ENCODE measurements at regions not wholly inside any gene's neighbourhood (a gene's known extent, or its start where the extent isn't known, plus 50 kb on each side); places are given as distances from the start of the nearest gene placed in this dataset.

DNA sequence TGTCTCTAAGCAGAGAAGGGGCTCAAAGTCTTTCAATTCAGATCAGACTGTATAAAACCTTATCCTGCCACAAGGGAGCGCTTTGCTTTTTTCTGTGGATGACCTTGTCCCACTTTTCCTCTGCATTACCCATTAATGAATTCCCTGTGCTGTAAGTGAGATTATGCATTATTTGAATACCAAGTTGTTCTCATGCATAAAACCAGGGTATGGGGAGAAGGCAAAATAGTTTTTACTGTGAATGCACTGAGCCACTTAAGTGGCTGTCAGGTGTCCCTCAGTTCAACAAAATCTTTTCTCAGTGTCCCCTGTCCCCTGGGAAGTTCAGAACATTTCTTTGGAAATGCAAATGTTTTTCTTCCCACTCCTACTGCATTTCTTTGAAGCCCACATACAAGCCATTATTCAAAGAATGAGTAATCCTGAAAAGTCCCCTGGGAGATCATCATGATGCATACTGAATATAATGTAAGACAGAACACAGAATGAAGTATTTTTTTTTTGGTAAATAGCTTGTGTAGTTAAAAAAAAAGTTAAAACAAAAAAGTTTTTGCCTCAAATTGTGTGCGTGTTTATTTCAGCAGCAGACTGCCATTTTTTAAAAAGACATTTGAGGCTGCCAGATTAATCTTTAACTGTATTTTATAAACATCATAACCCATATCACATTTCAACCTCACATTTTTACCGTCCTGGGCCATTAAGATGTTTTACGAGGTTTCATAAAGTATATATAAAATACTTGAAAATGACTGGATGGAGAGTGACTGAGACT lies 506.7 kb upstream of the PCDH9 start:
- TF ChIP-seq MAX (IDR thresholded peaks at IDR 0.05) (no peak), FOXA1 (IDR thresholded peaks at IDR 0.05) (no peak), SP1 (IDR thresholded peaks at IDR 0.05) (no peak), JUND (IDR thresholded peaks at IDR 0.05) (no peak), YY1 (IDR thresholded peaks at IDR 0.05) (no peak)
- TF ChIP-seq, protein P1, sequence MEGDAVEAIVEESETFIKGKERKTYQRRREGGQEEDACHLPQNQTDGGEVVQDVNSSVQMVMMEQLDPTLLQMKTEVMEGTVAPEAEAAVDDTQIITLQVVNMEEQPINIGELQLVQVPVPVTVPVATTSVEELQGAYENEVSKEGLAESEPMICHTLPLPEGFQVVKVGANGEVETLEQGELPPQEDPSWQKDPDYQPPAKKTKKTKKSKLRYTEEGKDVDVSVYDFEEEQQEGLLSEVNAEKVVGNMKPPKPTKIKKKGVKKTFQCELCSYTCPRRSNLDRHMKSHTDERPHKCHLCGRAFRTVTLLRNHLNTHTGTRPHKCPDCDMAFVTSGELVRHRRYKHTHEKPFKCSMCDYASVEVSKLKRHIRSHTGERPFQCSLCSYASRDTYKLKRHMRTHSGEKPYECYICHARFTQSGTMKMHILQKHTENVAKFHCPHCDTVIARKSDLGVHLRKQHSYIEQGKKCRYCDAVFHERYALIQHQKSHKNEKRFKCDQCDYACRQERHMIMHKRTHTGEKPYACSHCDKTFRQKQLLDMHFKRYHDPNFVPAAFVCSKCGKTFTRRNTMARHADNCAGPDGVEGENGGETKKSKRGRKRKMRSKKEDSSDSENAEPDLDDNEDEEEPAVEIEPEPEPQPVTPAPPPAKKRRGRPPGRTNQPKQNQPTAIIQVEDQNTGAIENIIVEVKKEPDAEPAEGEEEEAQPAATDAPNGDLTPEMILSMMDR (IDR thresholded peaks at IDR 0.05; ENCODE audit: low read depth, low read length, missing input control): no peak
- TF ChIP-seq, protein P2, sequence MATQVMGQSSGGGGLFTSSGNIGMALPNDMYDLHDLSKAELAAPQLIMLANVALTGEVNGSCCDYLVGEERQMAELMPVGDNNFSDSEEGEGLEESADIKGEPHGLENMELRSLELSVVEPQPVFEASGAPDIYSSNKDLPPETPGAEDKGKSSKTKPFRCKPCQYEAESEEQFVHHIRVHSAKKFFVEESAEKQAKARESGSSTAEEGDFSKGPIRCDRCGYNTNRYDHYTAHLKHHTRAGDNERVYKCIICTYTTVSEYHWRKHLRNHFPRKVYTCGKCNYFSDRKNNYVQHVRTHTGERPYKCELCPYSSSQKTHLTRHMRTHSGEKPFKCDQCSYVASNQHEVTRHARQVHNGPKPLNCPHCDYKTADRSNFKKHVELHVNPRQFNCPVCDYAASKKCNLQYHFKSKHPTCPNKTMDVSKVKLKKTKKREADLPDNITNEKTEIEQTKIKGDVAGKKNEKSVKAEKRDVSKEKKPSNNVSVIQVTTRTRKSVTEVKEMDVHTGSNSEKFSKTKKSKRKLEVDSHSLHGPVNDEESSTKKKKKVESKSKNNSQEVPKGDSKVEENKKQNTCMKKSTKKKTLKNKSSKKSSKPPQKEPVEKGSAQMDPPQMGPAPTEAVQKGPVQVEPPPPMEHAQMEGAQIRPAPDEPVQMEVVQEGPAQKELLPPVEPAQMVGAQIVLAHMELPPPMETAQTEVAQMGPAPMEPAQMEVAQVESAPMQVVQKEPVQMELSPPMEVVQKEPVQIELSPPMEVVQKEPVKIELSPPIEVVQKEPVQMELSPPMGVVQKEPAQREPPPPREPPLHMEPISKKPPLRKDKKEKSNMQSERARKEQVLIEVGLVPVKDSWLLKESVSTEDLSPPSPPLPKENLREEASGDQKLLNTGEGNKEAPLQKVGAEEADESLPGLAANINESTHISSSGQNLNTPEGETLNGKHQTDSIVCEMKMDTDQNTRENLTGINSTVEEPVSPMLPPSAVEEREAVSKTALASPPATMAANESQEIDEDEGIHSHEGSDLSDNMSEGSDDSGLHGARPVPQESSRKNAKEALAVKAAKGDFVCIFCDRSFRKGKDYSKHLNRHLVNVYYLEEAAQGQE (IDR thresholded peaks at IDR 0.05): no peak
- TF ChIP-seq, protein P3, sequence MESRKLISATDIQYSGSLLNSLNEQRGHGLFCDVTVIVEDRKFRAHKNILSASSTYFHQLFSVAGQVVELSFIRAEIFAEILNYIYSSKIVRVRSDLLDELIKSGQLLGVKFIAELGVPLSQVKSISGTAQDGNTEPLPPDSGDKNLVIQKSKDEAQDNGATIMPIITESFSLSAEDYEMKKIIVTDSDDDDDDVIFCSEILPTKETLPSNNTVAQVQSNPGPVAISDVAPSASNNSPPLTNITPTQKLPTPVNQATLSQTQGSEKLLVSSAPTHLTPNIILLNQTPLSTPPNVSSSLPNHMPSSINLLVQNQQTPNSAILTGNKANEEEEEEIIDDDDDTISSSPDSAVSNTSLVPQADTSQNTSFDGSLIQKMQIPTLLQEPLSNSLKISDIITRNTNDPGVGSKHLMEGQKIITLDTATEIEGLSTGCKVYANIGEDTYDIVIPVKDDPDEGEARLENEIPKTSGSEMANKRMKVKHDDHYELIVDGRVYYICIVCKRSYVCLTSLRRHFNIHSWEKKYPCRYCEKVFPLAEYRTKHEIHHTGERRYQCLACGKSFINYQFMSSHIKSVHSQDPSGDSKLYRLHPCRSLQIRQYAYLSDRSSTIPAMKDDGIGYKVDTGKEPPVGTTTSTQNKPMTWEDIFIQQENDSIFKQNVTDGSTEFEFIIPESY (IDR thresholded peaks at IDR 0.05): no peak
